ENCODE measurements at regions not wholly inside any gene's neighbourhood (a gene's known extent, or its start where the extent isn't known, plus 50 kb on each side); places are given as distances from the start of the nearest gene placed in this dataset.
A peak's percentile ranks its signal among the peaks of the same experiment; 100 is the strongest.

- no peaks in the 10 kb centered on the region for H3K27me3 ChIP-seq
- no peaks in the 10 kb centered on the region for H4K20me1 ChIP-seq
- H3K9me3 ChIP-seq (replicated peaks in 1 of 11), result peaks cover 0 to 12% (median 0%) of the 10 kb centered on the region in 11 experiments; a peak in 4 of 22 replicates
- peaks cover 0 to 14% (median 10%) of the 10 kb centered on the region in 10 experiments; a peak in 13 of 20 replicates for H3K4me1 ChIP-seq
- no peak overlapping the region for H3K4me2 ChIP-seq
- TF ChIP-seq Cebpa-rat (IDR thresholded peaks at IDR 0.05), result no peak
- H3K27ac ChIP-seq, result no peak overlapping the region
- no peaks in the 10 kb centered on the region for H3K36me3 ChIP-seq
- no peak overlapping the region for H3K4me3 ChIP-seq
- H3K9ac ChIP-seq, result no peak overlapping the region
Measured at GRCh38 chr2:222146488-222146887, 152.3 kb downstream of the PAX3 start.

- H3K27ac ChIP-seq, result peak overlapping the region in 1 of 11 experiments; percentile 67; a peak in 3 of 22 replicates
- H3K4me2 ChIP-seq, result peak overlapping the region in 6 of 11 experiments; percentile 29 to 73 (median 65); a peak in 12 of 22 replicates
- peaks cover 6 to 31% (median 13%) of the 10 kb centered on the region in 11 experiments; a peak in 19 of 22 replicates for H3K9me3 ChIP-seq (replicated peaks in 1 of 11)
- H4K20me1 ChIP-seq, result no peaks in the 10 kb centered on the region
- H3K4me1 ChIP-seq, result peaks cover 0 to 28% (median 18%) of the 10 kb centered on the region in 10 experiments; a peak in 13 of 20 replicates
- H3K27me3 ChIP-seq, result no peaks in the 10 kb centered on the region
- H3K4me3 ChIP-seq, result no peak overlapping the region
- H3K9ac ChIP-seq, result no peak overlapping the region
- H3K36me3 ChIP-seq, result no peaks in the 10 kb centered on the region
- TF ChIP-seq Cebpa-rat (IDR thresholded peaks at IDR 0.05), result no peak
Measured at GRCh38 chr2:222142027-222142426, 156.8 kb downstream of the PAX3 start.

GRCh38 chr2:222136106-222136630 is 162.6 kb downstream of the PAX3 start:
- H4K20me1 ChIP-seq, result no peaks in the 10 kb centered on the region
- no peak overlapping the region for H3K27ac ChIP-seq
- peaks cover 7 to 31% (median 18%) of the 10 kb centered on the region in 11 experiments; a peak in 19 of 22 replicates for H3K9me3 ChIP-seq (replicated peaks in 1 of 11)
- TF ChIP-seq Cebpa-rat (IDR thresholded peaks at IDR 0.05), result no peak
- no peaks in the 10 kb centered on the region for H3K27me3 ChIP-seq
- H3K4me2 ChIP-seq, result no peak overlapping the region
- no peak overlapping the region for H3K4me3 ChIP-seq
- H3K9ac ChIP-seq, result no peak overlapping the region
- H3K36me3 ChIP-seq, result no peaks in the 10 kb centered on the region
- peaks cover 0 to 13% (median 5%) of the 10 kb centered on the region in 10 experiments; a peak in 13 of 20 replicates for H3K4me1 ChIP-seq

- H4K20me1 ChIP-seq, result no peaks in the 10 kb centered on the region
- H3K9me3 ChIP-seq (replicated peaks in 1 of 11), result peaks cover 7 to 31% (median 18%) of the 10 kb centered on the region in 11 experiments; a peak in 19 of 22 replicates
- no peak overlapping the region for H3K9ac ChIP-seq
- no peaks in the 10 kb centered on the region for H3K36me3 ChIP-seq
- no peak for TF ChIP-seq Cebpa-rat (IDR thresholded peaks at IDR 0.05)
- no peaks in the 10 kb centered on the region for H3K27me3 ChIP-seq
- H3K4me1 ChIP-seq, result no peaks in the 10 kb centered on the region
- H3K27ac ChIP-seq, result no peak overlapping the region
- no peak overlapping the region for H3K4me2 ChIP-seq
- H3K4me3 ChIP-seq, result no peak overlapping the region
Measured at GRCh38 chr2:222134654-222135053, 164.1 kb downstream of the PAX3 start.

GRCh38 chr2:222133897-222134296 is 164.9 kb downstream of the PAX3 start:
- Histone ChIP-seq H3K27ac (no peak overlapping the region), H3K4me1 (no peaks in the 10 kb centered on the region), H3K27me3 (no peaks in the 10 kb centered on the region), H3K9ac (no peak overlapping the region), H4K20me1 (no peaks in the 10 kb centered on the region), H3K4me2 (no peak overlapping the region), H3K4me3 (no peak overlapping the region), H3K36me3 (no peaks in the 10 kb centered on the region), H3K9me3 (replicated peaks in 1 of 11) (peaks cover 7 to 29% (median 17%) of the 10 kb centered on the region in 11 experiments; a peak in 19 of 22 replicates)
- no peak for TF ChIP-seq Cebpa-rat (IDR thresholded peaks at IDR 0.05)

GRCh38 chr2:222130855-222131254 is 167.9 kb downstream of the PAX3 start:
- H3K9me3 ChIP-seq (replicated peaks in 1 of 11), result peaks cover 0 to 3% (median 0%) of the 10 kb centered on the region in 11 experiments; a peak in 6 of 22 replicates
- no peaks in the 10 kb centered on the region for H3K36me3 ChIP-seq
- TF ChIP-seq Cebpa-rat (IDR thresholded peaks at IDR 0.05), result no peak

GRCh38 chr2:222127660-222128059 is 171.1 kb downstream of the PAX3 start:
- H3K27ac ChIP-seq, result no peak overlapping the region
- no peaks in the 10 kb centered on the region for H4K20me1 ChIP-seq
- H3K9me3 ChIP-seq (replicated peaks in 1 of 11), result peaks cover 0 to 3% (median 0%) of the 10 kb centered on the region in 11 experiments; a peak in 3 of 22 replicates
- H3K36me3 ChIP-seq, result no peaks in the 10 kb centered on the region
- H3K9ac ChIP-seq, result no peak overlapping the region
- no peak overlapping the region for H3K4me3 ChIP-seq
- TF ChIP-seq Cebpa-rat (IDR thresholded peaks at IDR 0.05), result no peak
- no peak overlapping the region for H3K4me2 ChIP-seq
- no peaks in the 10 kb centered on the region for H3K27me3 ChIP-seq
- no peaks in the 10 kb centered on the region for H3K4me1 ChIP-seq

More at GRCh38 chr2:222130855-222131254, 167.9 kb downstream of the PAX3 start:
- Histone ChIP-seq H3K27me3 (no peaks in the 10 kb centered on the region), H4K20me1 (no peaks in the 10 kb centered on the region), H3K27ac (no peak overlapping the region), H3K9ac (no peak overlapping the region), H3K4me1 (no peaks in the 10 kb centered on the region), H3K4me2 (no peak overlapping the region), H3K4me3 (no peak overlapping the region)

DNA sequence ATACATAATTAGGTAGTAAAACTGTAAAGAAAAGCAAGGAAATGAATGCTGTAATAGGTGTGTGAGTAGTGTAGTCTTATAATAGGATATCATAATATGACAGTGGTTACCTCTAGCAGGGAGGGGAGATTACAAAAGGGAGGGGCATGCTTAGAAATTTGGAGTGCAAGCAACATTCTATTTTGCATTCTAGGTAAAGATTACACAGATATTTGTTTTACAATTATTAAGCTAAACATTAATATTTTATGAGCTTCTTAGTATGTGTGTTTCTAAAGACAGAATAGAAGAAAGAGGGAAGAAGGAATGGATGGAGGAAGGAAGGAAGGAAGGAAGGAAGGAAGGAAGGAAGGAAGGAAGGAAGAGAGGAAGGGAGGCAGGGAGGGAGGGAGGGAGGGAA is 177.9 kb downstream of the PAX3 start:
- no peaks in the 10 kb centered on the region for H3K36me3 ChIP-seq
- H3K4me2 ChIP-seq, result no peak overlapping the region
- no peak overlapping the region for H3K4me3 ChIP-seq
- H3K9me3 ChIP-seq (replicated peaks in 1 of 11), result no peaks in the 10 kb centered on the region
- H3K9ac ChIP-seq, result no peak overlapping the region
- H3K27ac ChIP-seq, result no peak overlapping the region
- H4K20me1 ChIP-seq, result no peaks in the 10 kb centered on the region
- TF ChIP-seq Cebpa-rat (IDR thresholded peaks at IDR 0.05), result no peak
- no peaks in the 10 kb centered on the region for H3K4me1 ChIP-seq
- H3K27me3 ChIP-seq, result no peaks in the 10 kb centered on the region

- TF ChIP-seq Cebpa-rat (IDR thresholded peaks at IDR 0.05), result no peak
- H3K27me3 ChIP-seq, result no peaks in the 10 kb centered on the region
Measured at GRCh38 chr2:222115296-222115695, 183.5 kb downstream of the PAX3 start.

GRCh38 chr2:222108957-222109585 is 189.7 kb downstream of the PAX3 start:
- H3K27ac ChIP-seq, result no peak overlapping the region
- H3K4me1 ChIP-seq, result no peaks in the 10 kb centered on the region
- H3K27me3 ChIP-seq, result no peaks in the 10 kb centered on the region
- no peaks in the 10 kb centered on the region for H4K20me1 ChIP-seq
- H3K9me3 ChIP-seq (replicated peaks in 1 of 11), result no peaks in the 10 kb centered on the region
- H3K4me3 ChIP-seq, result no peak overlapping the region
- TF ChIP-seq Cebpa-rat (IDR thresholded peaks at IDR 0.05), result no peak
- H3K4me2 ChIP-seq, result no peak overlapping the region
- no peak overlapping the region for H3K9ac ChIP-seq
- H3K36me3 ChIP-seq, result no peaks in the 10 kb centered on the region

More at GRCh38 chr2:222115296-222115695, 183.5 kb downstream of the PAX3 start:
- Histone ChIP-seq H3K4me1 (no peaks in the 10 kb centered on the region), H4K20me1 (no peaks in the 10 kb centered on the region), H3K4me2 (no peak overlapping the region), H3K9me3 (replicated peaks in 1 of 11) (no peaks in the 10 kb centered on the region), H3K36me3 (no peaks in the 10 kb centered on the region), H3K9ac (no peak overlapping the region), H3K4me3 (no peak overlapping the region), H3K27ac (no peak overlapping the region)

Measured in BLaER1 treated with 17β-estradiol and CSF1 and Interleukin-3, amounts not matched to agents 10 nM and 100 nM (cell line).